HG03354 (cell line): ENCODE measurements at regions not wholly inside any gene's neighbourhood (a gene's known extent, or its start where the extent isn't known, plus 50 kb on each side); places are given as distances from the start of the nearest gene placed in this dataset.

Experiments used
- ATAC-seq: cut with Tn5 transposase; IDR thresholded peaks from one replicate; pipeline ENCODE4 v1.9.1; 2021; ENCODE audit warnings: mild to moderate bottlenecking; ENCODE audit not compliant: unreplicated experiment, poor library complexity, severe bottlenecking

DNA sequence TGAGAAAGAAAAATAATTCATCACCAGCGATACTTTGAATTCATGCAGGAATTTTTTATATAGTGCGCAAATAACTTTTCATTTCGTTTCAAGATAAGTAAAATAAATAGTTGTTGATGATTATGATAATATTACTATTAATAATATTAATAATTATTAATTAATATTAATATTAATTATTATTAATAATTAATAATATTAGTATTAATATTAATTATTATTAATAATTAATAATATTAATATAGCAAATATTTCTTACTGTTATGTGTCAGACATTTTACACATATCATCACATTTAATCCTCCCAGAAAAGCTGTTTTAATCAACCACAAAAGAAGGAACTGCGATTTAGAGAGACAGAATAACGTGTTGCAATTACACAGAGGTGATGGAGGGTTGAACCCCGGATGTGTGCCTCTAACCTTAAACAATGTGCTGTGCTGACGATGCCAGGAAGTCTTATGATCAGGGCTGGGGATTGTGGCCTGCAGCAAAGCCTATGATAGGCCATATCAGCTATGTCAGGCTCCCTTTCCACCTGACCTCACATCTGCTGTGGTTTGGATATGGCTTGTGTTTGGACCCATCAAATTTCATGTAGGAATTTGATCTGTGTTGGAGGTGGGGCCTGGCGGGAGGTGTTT lies 263.5 kb upstream of the NR2F2 start:
- ATAC-seq = no peak

DNA sequence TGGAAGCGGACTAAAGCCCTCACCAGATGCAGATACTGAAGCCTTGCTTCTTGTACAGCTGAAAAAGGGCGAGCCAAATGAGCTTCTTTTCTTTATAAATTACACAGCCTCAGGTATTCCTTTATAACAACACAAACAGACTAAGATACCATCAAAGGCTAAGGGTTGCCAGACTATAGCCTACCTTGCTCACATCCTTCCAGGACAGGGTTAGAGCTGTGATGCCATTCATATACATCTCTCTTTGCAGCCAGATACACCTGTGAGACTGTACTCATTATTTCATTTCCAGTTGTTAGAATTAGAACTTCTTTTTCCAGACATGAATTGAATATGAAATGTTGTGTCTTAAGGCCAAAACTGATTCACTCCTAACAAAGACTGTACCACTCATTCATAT lies 262.8 kb upstream of the NR2F2 start:
- no peak for ATAC-seq

DNA sequence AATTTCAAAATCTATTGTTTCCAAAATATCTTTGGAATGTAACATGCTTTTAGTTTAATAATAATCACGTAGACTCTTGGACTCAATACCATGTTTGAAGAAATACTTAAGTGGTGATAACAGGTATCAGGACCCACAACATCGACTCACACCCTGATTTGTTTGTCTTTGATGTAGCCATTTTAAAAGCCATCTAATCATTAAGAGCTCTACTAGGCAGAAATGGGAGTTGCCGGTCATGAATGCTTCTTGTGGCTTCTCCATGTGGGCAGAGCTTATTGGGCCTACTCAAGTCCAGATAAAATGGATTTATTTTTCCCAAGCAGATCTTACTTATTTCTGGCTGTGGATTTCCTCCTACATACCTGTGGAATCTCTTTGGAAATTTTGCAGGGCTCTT lies 261.6 kb upstream of the NR2F2 start:
- no peak for ATAC-seq

DNA sequence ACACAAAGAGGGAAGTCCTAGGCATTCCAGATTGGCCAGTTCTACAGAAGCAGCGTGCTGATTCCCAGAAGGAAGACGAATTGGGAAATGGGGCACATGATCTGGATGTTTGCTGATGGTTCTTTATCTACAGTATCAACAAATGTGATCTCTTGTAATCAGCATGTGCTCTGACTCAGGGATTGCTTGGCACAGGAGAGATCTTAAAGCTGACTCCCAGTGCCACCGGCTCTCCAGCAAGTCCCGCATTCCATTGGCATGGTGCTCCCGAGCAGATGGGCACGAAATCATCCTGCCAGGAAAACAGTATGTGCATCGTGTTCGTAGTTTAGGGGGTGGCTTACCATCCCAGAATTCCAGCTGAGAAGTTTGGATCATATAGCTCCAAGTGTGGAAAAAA lies 259.9 kb upstream of the NR2F2 start:
- ATAC-seq = no peak

DNA sequence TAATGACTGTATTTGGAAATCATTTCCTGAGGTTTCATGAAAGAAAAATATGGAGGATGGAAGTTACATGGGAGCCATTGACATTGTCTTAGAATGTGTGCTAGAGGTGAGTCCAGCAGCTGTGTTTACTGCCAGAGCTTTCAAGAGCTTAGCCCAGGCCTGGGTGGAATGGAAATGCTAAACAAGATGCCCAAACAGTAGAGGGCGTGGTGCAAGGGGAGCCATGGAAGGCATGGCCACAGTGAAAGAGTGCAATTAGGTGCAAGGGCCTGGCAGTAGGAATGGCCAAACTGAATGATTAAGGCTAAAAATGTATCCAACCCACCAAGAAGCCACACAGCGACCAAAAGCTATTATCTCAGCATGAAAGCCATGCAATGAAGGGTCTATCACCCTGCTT lies 257.7 kb upstream of the NR2F2 start:
- ATAC-seq = no peak

DNA sequence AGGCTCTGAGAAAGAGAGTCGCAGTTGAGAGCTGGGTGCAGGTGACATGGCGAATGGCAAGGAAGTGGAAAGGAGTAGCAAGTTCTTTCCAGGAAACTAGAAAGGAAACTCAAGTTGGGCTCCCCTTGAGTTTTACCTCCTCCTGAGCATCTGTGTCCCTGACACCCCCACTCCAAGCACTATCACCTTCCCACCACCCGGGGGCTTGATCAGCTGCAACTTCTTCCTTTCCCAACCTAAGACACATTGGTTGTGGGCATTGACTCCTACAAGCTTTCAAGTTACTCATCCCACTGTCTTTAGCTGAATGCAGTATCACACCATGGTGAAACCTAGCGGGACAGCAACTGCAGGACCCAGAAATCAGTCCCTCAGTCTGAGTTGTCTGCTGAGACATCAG lies 256.6 kb upstream of the NR2F2 start:
- ATAC-seq = no peak

DNA sequence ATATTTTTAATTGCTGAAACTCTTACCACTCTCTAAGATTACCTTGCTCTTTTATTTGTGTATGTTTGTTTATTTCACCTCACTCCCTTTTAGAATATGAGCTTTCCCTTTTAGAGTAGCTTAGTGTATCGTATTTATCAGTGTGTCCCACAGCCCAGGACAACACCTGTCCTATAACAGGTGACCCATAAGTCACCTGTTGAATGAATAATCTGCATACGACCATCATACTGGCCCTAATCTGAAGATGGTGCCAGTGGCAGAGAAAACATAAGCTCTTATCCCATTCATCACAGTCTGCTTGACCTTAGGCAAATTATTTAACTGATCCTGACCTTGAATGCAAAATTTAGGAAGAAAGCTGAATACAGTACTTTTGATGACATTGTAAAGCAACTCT lies 254.6 kb upstream of the NR2F2 start:
- no peak for ATAC-seq

DNA sequence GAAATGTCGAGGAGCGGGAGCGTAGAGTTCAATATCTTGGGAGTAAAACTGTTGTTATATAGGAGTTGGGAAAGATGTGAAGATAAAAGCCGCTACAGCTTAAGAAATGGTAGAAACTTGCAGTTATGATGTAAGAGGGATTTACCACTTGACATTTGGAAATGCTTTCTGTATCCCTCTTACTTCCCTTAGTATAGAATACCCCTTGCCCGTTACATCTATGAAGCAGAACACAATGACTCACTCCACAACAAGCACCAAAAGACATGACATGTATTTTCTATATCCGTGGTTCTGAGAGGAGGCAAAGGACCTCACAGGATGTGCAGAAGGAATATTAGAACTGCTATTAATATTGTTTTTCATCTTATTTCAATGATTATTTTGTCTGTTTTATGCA lies 254.2 kb upstream of the NR2F2 start:
- no peak for ATAC-seq

DNA sequence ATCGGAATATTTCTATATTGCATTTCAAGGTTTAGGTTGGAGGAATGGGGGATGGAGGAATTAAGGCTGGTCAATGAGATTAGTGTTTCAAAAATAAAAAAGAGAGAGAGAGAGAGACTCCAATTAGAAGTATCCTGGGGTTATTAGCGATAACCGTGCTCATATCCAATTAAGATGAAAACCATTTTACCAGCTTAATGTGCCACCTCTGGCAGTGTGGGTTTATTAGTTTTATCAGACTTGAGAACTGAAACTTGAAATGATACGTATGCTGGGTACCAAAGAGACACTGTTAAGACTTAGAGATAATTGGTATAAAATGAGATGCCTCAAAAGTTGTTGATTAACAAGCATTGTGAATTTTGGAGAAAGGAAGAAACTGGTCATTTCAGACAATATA lies 251.5 kb upstream of the NR2F2 start:
- no peak for ATAC-seq

DNA sequence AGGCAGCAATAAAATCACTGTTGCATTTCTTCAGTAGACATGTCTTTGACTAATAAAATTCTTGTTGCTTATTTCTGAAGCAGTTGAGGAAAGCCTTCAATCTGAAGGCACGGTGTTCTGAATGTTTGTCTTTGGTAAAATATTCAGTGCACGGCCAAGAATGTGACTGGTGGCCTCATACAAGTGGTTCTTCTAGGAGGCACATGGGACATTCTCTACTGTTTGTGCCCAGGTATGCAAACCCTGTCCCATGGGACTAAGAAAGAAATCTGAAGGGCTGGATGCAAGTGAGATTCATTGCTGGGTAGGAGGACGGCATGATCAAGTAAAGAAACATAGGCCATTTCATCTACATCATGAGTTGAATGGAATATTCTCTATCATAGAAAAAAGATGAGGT lies 250.6 kb upstream of the NR2F2 start:
- ATAC-seq = no peak

DNA sequence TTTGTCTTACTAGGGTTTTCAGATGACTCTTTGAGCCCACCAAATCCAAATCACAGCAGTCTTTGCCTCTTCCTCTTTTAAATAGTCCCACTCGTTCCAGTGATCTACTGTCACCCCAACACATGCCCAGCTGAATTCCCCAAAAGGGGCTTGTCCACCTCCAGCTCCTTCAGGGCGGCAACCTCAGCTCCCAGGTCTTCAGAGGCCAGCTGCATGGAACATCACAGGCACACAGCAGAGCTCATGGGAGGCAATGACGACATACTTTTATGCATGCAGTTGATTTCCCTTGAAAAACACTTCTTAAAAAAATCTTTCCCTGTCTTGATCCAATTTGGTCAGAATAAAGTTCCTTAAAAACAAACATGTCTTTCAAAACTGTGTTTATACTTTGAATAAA lies 244.3 kb upstream of the NR2F2 start:
- ATAC-seq = no peak

DNA sequence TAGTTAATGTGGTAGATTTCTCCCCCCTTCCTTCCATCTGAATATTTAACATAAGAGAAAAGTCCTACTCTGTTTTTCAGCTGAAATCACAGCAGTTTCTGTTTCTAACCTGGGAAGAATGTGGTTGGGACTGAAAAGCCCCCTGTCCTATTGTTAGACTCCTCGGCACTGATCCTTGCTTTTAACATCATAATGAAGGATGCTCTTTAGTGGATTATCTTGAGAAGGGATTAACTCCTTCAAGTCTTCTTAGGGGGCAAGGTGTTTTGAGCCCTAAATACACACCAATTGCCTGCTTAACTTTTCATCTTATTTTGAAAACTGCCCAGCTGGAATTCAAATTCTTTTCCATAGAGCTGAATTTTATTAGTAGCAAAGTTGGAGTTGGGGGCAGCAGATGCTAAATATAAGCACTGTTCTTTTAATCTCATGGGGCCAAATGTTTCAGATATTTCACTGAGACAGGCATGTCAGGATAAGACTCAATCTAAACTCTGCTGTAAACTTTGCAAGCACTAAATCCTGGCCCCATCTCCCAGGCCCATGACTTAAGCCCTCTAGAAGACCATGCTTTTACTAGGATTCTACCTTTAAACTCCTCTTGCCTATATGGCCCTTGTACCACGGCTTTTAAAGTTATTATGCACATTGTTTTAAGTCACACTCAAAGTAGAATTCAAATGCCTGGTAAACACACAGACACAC lies 243.2 kb upstream of the NR2F2 start:
- no peak for ATAC-seq

DNA sequence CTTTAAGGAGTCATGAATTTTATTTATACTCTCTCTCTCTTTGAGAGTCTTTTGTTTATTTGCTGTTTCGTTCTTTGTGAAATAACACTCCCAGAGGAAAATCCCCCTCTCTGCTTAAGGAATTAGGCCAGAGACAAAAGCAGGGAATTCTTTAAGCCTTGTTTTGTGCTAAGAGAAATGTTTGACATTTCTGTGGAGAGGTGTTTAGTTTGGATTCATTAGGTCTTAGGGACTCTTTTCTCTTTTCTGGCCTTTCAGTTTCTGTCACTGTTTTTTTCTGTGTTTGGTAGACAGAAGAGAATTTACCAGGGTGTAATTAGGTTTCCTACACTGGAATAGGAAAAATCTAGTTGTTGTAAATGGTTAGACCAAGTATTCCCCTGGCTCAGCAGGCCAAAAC lies 241.8 kb upstream of the NR2F2 start:
- no peak for ATAC-seq

DNA sequence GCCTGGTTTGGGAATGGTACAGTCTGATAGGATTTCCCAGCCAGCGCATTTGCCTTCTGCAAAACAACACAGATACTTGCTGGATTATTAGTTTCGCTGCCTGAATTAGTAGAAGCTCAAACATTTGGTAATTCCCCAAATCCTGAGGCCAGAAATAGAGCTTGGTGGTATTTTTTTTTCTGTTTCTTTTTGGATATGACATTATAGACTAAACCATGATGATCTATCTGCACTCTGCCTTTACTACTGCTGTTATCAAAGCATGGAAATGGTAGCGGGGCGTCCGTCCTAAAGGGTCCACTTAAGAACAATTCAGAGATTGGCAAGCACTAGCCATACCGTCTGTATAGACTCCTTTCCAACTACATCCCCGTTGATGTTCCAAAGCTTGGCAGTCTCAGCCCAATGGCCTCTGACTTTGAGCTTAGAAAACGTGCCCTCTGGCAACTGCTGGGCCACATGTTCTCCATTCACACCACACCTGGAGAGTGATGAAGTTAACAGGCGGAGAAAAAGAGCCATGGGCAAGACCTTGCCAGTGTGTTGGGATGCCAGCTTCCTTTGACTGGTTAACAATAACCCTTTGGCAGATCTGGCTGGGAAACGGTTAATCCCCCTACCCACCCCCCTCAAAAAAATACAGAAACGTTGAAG lies 241.0 kb upstream of the NR2F2 start:
- no peak for ATAC-seq

DNA sequence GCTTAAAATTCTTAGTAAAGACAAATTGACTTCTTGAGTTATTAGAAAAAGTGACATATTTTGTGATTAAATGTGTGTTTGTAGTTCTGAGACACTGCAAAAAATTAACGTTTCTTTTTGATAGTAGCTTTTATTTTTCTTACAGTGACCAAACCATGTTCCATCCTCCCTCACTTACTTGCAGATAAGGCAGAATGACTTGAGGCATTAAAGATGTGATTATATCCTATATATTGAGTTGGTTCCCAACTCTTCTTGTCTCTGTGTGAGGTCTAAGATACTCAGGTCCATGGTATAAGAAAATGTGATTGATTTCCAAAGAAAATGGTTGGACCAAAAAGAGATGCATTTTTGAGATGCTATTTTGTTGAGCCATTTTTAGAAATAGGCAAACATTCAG lies 238.3 kb upstream of the NR2F2 start:
- no peak for ATAC-seq

DNA sequence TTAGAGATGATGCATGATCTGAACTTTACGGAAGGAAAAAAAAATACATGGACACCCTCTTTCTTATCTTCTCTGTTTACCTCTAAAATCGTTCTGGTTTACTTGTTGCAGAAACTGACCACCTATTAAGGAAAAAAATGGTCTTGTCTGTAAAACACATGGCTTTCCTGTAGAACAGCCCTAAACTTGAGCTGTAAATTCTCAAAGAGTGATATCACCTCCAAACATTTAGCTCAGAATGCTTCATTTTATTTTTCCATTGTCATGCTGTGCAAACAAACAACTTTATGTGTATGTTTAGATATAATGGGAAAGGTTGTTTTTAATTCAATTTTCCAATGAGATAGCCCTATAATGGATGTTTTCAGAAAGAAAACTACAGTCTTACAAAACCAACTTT lies 237.4 kb upstream of the NR2F2 start:
- ATAC-seq = no peak

DNA sequence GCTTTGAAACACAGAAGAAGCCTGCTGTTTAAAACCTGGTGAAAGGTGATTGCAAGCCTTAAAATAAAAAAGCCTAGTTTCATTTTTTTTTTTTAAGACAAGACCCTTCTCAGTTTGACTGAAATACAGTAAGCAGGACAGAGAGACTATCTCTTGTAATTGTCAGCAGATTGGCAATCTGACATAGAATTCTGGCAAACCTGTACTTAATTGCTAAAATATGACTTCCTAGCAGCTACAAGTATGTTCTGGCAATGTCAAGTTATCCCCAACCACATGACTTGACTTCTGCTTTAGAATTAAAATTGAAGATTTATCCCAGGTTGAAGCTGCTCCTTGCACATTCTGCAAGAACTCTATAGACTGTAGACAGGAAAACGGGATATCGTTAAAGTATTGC lies 232.8 kb upstream of the NR2F2 start:
- no peak for ATAC-seq

DNA sequence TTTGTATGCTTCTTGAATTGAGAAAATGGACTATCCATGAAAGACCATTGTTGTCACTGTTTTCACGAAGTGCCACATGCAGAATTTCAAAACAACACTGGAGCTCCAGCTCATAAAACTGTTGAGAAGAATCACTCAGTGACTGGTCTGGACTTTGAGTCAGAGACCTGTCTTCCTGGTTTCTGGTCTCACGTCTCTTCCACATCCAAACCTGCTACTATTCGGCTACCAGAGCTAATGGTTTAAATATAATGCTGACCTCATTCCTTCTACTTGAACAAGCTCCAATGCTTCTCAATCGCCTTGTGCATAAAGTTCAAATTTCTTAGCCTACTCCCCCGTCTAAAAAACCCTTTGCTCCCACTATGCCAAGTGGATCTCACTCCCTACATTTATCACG lies 227.9 kb upstream of the NR2F2 start:
- ATAC-seq = no peak

DNA sequence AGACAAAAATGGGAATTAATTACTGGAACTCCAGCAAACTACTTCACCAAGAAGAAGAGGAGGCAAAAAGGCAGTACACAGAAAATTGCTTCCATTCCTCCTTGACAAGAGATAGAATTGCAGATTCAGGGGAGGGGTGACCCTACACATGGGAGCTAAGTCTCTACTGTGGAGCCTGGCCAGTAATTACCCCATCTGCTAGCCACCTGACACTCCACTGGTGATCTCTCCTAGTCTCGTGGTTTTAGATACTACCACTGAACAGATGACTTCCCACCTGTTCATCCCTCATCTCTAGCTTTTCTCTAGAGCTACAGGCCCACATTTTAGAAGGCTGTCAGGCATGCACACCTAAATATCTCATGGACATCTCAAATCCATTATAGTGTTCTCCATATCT lies 224.3 kb upstream of the NR2F2 start:
- ATAC-seq = no peak

DNA sequence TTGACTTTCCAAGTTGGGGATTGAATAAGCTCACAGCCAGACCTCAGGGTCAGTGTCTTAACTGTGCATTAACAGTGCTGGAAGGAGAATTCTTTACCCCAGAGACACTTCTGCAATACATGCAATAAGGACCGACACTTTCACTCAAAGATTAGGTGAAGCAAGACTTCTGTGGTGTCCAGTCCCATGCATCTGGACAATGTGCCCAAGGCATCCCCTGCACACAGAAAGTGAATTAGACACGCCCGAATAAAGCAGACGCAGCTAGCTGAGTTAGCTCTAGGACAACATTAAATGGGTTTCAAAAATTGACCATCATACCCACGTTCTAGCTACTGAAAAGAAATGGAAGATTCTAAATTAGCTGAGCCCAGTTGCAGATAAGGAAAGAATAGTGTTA lies 223.9 kb upstream of the NR2F2 start:
- ATAC-seq = no peak

DNA sequence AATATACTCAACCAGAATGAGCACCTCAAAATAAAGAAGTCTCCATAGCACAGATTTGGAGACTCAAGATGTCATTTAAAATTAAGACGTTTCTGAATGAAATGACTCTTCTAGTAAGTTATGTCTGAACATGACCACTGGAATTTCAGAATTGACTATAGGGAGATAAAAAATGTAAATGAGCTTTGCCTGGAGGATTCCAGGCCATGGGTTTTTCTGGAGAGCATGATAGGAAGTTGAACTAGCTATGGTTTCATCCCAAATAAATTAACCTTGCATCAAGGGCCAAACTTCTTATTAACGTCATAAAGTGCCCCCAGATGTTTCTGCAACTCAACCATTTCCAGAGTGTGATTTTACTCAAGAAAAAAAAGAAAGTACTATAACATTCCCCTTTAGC lies 222.6 kb upstream of the NR2F2 start:
- ATAC-seq = no peak
